ENCODE measurements at regions not wholly inside any gene's neighbourhood (a gene's known extent, or its start where the extent isn't known, plus 50 kb on each side); places are given as distances from the start of the nearest gene placed in this dataset.

DNA sequence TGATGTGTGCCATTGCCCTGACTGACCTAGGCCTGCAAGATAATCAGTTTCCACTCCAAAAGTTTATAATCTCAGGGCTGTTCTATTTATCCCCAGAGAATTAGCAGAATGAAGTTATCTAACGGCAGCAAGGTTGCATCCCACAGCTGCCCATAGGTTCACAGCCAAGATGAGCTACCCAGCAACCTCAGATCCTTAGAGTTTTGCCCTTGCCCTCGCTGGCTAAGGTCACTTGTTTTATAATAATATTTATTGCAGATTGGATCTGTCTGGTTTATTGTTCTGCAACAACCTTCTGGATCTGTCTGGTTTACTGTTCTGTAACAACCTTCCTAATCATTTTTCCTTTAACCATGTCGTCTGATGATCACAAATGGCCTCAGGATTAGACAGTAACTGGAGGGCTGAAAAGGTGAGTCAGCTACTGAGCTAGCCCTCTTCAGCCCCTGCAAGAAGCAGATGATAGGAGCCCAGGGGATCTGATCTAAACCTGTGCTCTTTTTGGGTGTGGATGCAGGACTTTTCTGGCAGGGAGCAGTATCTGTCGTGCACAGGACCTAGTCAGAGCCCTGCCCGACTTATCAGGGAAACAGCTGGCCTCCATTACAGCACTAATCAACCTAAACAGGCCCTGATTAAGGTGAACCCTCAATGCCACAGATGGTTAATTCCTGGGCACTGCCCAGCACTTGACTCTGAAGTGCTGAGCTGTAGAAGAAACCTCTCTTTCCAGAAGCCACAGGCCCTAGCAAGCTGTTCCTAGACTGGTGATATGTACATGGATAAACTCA is 642.9 kb upstream of the KIRREL3 start:
- no peak for DNase-seq (ENCODE audit: low spot score)
- Histone ChIP-seq H3K4me3 (no peak overlapping the region), H3K9me3 (no peaks in the 10 kb centered on the region), H3K27me3 (no peaks in the 10 kb centered on the region), H3K36me3 (no peaks in the 10 kb centered on the region), H3K27ac (no peak overlapping the region), H3K4me1 (no peaks in the 10 kb centered on the region)
- TF ChIP-seq, protein P1, sequence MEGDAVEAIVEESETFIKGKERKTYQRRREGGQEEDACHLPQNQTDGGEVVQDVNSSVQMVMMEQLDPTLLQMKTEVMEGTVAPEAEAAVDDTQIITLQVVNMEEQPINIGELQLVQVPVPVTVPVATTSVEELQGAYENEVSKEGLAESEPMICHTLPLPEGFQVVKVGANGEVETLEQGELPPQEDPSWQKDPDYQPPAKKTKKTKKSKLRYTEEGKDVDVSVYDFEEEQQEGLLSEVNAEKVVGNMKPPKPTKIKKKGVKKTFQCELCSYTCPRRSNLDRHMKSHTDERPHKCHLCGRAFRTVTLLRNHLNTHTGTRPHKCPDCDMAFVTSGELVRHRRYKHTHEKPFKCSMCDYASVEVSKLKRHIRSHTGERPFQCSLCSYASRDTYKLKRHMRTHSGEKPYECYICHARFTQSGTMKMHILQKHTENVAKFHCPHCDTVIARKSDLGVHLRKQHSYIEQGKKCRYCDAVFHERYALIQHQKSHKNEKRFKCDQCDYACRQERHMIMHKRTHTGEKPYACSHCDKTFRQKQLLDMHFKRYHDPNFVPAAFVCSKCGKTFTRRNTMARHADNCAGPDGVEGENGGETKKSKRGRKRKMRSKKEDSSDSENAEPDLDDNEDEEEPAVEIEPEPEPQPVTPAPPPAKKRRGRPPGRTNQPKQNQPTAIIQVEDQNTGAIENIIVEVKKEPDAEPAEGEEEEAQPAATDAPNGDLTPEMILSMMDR (IDR thresholded peaks at IDR 0.05), result no peak

- DNase-seq (ENCODE audit: low spot score), result no peak
- Histone ChIP-seq H3K27me3 (no peaks in the 10 kb centered on the region), H3K36me3 (no peaks in the 10 kb centered on the region), H3K9me3 (no peaks in the 10 kb centered on the region), H3K4me3 (no peak overlapping the region), H3K4me1 (no peaks in the 10 kb centered on the region), H3K27ac (no peak overlapping the region)
- TF ChIP-seq, protein P1 (IDR thresholded peaks at IDR 0.05), result no peak
Measured at GRCh38 chr11:127640561-127641451, 640.2 kb upstream of the KIRREL3 start.

DNA sequence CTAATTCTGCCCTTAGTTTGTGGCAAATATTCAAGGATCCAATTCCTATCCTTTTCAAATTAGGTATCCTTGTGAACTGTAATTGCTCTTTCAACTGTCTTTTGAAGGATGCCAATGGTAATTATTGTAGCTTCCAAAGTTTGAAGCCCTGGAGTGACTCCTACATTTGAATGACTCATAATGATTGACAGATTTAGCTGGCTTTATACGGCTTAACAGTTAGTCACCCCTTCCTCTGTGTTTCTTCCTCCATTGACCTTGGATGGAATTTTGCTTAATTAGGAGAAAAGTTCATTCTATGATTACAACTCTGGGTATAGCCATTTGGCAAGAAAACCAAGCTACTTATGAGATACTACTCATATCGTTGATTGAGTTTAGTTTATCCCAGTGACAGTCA is 639.3 kb upstream of the KIRREL3 start:
- TF ChIP-seq, protein P1 (IDR thresholded peaks at IDR 0.05), result no peak
- no peak for DNase-seq (ENCODE audit: low spot score)
- H3K4me3 ChIP-seq, result no peak overlapping the region
- no peaks in the 10 kb centered on the region for H3K36me3 ChIP-seq
- no peak overlapping the region for H3K27ac ChIP-seq
- no peaks in the 10 kb centered on the region for H3K4me1 ChIP-seq
- H3K27me3 ChIP-seq, result no peaks in the 10 kb centered on the region
- no peaks in the 10 kb centered on the region for H3K9me3 ChIP-seq

- Histone ChIP-seq H3K27me3 (no peaks in the 10 kb centered on the region), H3K36me3 (no peaks in the 10 kb centered on the region), H3K4me3 (no peak overlapping the region), H3K27ac (no peak overlapping the region), H3K9me3 (no peaks in the 10 kb centered on the region), H3K4me1 (no peaks in the 10 kb centered on the region)
- DNase-seq (ENCODE audit: low spot score), result no peak
- TF ChIP-seq, protein P1 (IDR thresholded peaks at IDR 0.05), result no peak
Measured at GRCh38 chr11:127632976-127633680, 632.6 kb upstream of the KIRREL3 start.

GRCh38 chr11:127632546-127632945 is 632.0 kb upstream of the KIRREL3 start:
- H3K27ac ChIP-seq, result no peak overlapping the region
- TF ChIP-seq, protein P1 (IDR thresholded peaks at IDR 0.05), result no peak
- no peaks in the 10 kb centered on the region for H3K36me3 ChIP-seq
- no peak for DNase-seq (ENCODE audit: low spot score)
- H3K27me3 ChIP-seq, result no peaks in the 10 kb centered on the region
- H3K4me1 ChIP-seq, result no peaks in the 10 kb centered on the region
- H3K4me3 ChIP-seq, result no peak overlapping the region
- H3K9me3 ChIP-seq, result no peaks in the 10 kb centered on the region

Data from right atrium auricular region (tissue), 2 donors.